Suppressor macrophage treated with lipopolysaccharide for 4 hours (primary cell): ENCODE measurements at regions not wholly inside any gene's neighbourhood (a gene's known extent, or its start where the extent isn't known, plus 50 kb on each side); places are given as distances from the start of the nearest gene placed in this dataset.

Experiments
- DNase-seq: peaks from one replicate; pipeline ENCODE4 v3.0.0-alpha.2; 2020

GRCh38 chrX:68588602-68589371 is 58.7 kb upstream of the STARD8 start:
- no peak for DNase-seq

GRCh38 chrX:68589372-68589753 is 58.1 kb upstream of the STARD8 start:
- DNase-seq, result no peak

- DNase-seq, result no peak
Observed at GRCh38 chrX:68594769-68595168, 52.7 kb upstream of the STARD8 start.

DNA sequence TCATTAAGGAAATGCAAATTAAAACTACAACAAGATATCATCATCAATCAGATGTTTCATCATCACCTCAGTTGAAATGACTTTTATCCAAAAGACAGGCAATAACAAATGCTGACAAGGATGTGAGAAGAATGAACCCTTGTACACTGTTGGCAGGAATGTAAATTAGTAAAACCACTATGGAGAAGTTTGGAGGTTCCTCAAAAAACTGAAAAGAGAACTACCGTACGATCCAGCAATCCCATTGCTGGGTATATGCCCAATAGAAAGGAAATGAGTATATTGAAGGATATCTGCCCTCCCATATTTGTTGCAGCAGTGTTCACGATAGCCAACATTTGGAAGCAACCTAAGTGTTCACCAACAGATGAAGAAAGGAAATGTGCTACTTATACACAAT is 50.6 kb upstream of the STARD8 start:
- peak; percentile 21 for DNase-seq
